GM12865 (cell line): ENCODE measurements at regions not wholly inside any gene's neighbourhood (a gene's known extent, or its start where the extent isn't known, plus 50 kb on each side); places are given as distances from the start of the nearest gene placed in this dataset.

Experiments used
- DNase-seq: peaks from one replicate; pipeline ENCODE4 v3.0.0; 2010; ENCODE audit warnings: low read depth
- H3K4me3 ChIP-seq: 2 replicates; pipeline ENCODE4 v1.5.1; 2011; ENCODE audit warnings: mild to moderate bottlenecking, low read depth, low read length, control low read depth
- CTCF ChIP-seq: IDR thresholded peaks from 2 replicates; pipeline ENCODE4 v1.5.1; 2011; ENCODE audit warnings: low read length, control low read depth, low read depth, inconsistent platforms; ENCODE audit not compliant: insufficient read depth; ENCODE audit errors: missing control alignments

- no peak for TF ChIP-seq CTCF
- no peak for DNase-seq
- H3K4me3 ChIP-seq, result no peak overlapping the region
These were observed 174.3 kb upstream of the GRIN3A start for GRCh38 chr9:101912698-101913097.

GRCh38 chr9:101907466-101907865 is 169.0 kb upstream of the GRIN3A start:
- no peak for DNase-seq
- H3K4me3 ChIP-seq, result no peak overlapping the region
- no peak for TF ChIP-seq CTCF

GRCh38 chr9:101904845-101905244 is 166.4 kb upstream of the GRIN3A start:
- no peak for DNase-seq
- TF ChIP-seq CTCF, result no peak
- no peak overlapping the region for H3K4me3 ChIP-seq

GRCh38 chr9:101902051-101902450 is 163.6 kb upstream of the GRIN3A start:
- H3K4me3 ChIP-seq, result no peak overlapping the region
- no peak for TF ChIP-seq CTCF
- DNase-seq, result no peak

- DNase-seq, result no peak
- TF ChIP-seq CTCF, result no peak
- no peak overlapping the region for H3K4me3 ChIP-seq
These were observed 158.7 kb upstream of the GRIN3A start for GRCh38 chr9:101897196-101897595.

GRCh38 chr9:101893661-101894646 is 155.5 kb upstream of the GRIN3A start:
- H3K4me3 ChIP-seq, result no peak overlapping the region
- DNase-seq, result no peak
- TF ChIP-seq CTCF, result no peak
